ENCODE measurements at regions not wholly inside any gene's neighbourhood (a gene's known extent, or its start where the extent isn't known, plus 50 kb on each side); places are given as distances from the start of the nearest gene placed in this dataset.

DNA sequence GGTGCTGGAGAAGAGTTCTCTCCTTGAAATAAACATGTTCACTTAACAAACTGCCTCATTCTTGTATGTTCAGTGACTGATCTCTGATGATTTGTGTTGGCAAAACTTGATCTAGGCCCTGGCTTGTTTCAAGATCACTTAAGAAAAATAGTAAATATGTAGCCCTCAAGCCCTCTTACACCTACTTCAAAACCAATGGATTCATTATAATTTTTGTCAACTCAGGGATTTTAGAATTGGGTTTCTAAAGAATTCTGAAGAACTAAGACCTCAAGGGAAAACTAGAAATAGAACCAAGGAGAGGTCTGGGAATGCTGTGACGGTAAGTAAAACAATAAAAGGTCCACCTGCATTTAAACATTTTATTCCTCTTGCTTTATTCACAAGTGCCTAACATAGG is 1731.6 kb upstream of the CELF4 start:
- BruUV-seq (replicated peaks) = no TSS peak
- Histone ChIP-seq H4K20me1 (ENCODE audit: insufficient read depth, low read length) (no peaks in the 10 kb centered on the region), H3K36me3 (ENCODE audit: insufficient read depth, low read length) (no peaks in the 10 kb centered on the region), H3K79me2 (ENCODE audit: insufficient read depth, low read depth, low read length) (no peaks in the 10 kb centered on the region), H3K4me1 (ENCODE audit: insufficient read depth, low read length, poor library complexity, severe bottlenecking) (no peaks in the 10 kb centered on the region), H3K4me2 (ENCODE audit: low read length) (no peak overlapping the region), H3K27ac (ENCODE audit: low read depth, low read length, poor library complexity, severe bottlenecking) (no peak overlapping the region), H3K9me2 (ENCODE audit: insufficient read depth, low read length) (no peaks in the 10 kb centered on the region), H2AFZ (ENCODE audit: low read length) (no peak overlapping the region), H3K4me3 (ENCODE audit: low read depth, low read length, poor library complexity, severe bottlenecking) (no peak overlapping the region), H3K9me3 (ENCODE audit: low read length) (no peaks in the 10 kb centered on the region)
- no peak for TF ChIP-seq EZH2phosphoT487 (IDR thresholded peaks at IDR 0.05; ENCODE audit: borderline replicate concordance, low read depth, low read length)
- TF ChIP-seq, protein P1, sequence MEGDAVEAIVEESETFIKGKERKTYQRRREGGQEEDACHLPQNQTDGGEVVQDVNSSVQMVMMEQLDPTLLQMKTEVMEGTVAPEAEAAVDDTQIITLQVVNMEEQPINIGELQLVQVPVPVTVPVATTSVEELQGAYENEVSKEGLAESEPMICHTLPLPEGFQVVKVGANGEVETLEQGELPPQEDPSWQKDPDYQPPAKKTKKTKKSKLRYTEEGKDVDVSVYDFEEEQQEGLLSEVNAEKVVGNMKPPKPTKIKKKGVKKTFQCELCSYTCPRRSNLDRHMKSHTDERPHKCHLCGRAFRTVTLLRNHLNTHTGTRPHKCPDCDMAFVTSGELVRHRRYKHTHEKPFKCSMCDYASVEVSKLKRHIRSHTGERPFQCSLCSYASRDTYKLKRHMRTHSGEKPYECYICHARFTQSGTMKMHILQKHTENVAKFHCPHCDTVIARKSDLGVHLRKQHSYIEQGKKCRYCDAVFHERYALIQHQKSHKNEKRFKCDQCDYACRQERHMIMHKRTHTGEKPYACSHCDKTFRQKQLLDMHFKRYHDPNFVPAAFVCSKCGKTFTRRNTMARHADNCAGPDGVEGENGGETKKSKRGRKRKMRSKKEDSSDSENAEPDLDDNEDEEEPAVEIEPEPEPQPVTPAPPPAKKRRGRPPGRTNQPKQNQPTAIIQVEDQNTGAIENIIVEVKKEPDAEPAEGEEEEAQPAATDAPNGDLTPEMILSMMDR (conservative IDR thresholded peaks at IDR 0.05; ENCODE audit: low read length) = no peak
- POLR2A ChIA-PET = no interaction called here
- no peak for DNase-seq (ENCODE audit: low spot score)
- intact Hi-C loops (cut with micrococcal nuclease; ENCODE audit: unreplicated experiment) = no loop called here
- CTCF ChIA-PET (ENCODE audit: unreplicated experiment) = no interaction called here

DNA sequence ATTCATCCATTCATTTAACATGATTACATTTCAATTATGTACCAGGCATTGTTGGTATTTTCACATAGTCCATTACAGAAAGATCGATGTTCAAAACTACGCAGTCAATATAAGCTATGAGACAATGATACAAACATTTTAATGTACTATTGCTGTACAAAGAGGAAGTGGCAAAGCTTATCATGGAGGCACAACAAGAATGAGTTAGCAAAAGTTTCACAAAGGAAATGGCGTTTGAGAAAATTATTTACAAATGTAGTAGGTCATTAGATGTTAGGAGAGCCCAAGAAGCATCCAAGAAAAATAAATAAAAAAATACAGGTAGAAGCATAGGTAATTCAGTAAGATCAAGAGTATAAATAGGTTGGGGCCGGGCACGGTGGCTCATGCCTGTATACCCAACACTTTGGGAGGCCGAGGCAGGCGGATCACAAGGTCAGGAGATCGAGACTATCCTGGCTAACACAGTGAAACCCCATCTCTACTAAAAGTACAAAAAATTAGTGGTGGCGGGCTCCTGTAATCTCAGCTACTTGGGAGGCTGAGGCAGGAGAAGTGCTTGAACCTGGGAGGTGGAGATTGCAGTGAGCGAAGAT is 1730.8 kb upstream of the CELF4 start:
- no peak for DNase-seq (ENCODE audit: low spot score)
- ChIA-PET CTCF (ENCODE audit: unreplicated experiment) (no interaction called here), POLR2A (no interaction called here)
- Histone ChIP-seq H4K20me1 (ENCODE audit: insufficient read depth, low read length) (no peaks in the 10 kb centered on the region), H3K4me1 (ENCODE audit: insufficient read depth, low read length, poor library complexity, severe bottlenecking) (no peaks in the 10 kb centered on the region), H3K36me3 (ENCODE audit: insufficient read depth, low read length) (no peaks in the 10 kb centered on the region), H3K27ac (ENCODE audit: low read depth, low read length, poor library complexity, severe bottlenecking) (no peak overlapping the region), H3K9me3 (ENCODE audit: low read length) (no peaks in the 10 kb centered on the region), H3K4me2 (ENCODE audit: low read length) (no peak overlapping the region), H2AFZ (ENCODE audit: low read length) (no peak overlapping the region), H3K79me2 (ENCODE audit: insufficient read depth, low read depth, low read length) (no peaks in the 10 kb centered on the region), H3K9me2 (ENCODE audit: insufficient read depth, low read length) (no peaks in the 10 kb centered on the region), H3K4me3 (ENCODE audit: low read depth, low read length, poor library complexity, severe bottlenecking) (no peak overlapping the region)
- no TSS peak for BruUV-seq (replicated peaks)
- intact Hi-C loops (cut with micrococcal nuclease; ENCODE audit: unreplicated experiment) = no loop called here
- TF ChIP-seq, protein P1 (conservative IDR thresholded peaks at IDR 0.05; ENCODE audit: low read length) = no peak
- TF ChIP-seq EZH2phosphoT487 (IDR thresholded peaks at IDR 0.05; ENCODE audit: borderline replicate concordance, low read depth, low read length) = no peak

DNA sequence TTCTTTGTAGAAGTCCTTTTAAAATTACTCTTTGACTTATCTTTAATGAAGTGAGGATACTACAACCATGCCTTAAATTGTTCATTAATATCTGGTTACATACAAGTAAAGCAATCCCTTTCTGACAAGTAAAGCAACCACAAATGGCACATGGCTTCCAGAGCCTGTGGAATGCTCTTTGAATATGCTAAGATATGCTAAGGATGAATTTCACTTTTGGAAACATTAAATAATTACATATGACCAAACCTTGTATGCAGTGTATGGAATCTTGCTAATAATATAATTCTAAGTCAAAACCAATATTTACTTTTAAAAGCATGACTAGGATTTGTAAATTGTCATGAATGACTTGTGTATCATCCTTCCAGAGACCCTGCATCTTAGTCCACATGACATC is 1711.2 kb upstream of the CELF4 start:
- intact Hi-C loops (cut with micrococcal nuclease; ENCODE audit: unreplicated experiment) = no loop called here
- no peak for DNase-seq (ENCODE audit: low spot score)
- TF ChIP-seq EZH2phosphoT487 (IDR thresholded peaks at IDR 0.05; ENCODE audit: borderline replicate concordance, low read depth, low read length) = no peak
- TF ChIP-seq, protein P1 (conservative IDR thresholded peaks at IDR 0.05; ENCODE audit: low read length) = no peak
- Histone ChIP-seq H2AFZ (ENCODE audit: low read length) (no peak overlapping the region), H3K4me1 (ENCODE audit: insufficient read depth, low read length, poor library complexity, severe bottlenecking) (no peaks in the 10 kb centered on the region), H3K9me2 (ENCODE audit: insufficient read depth, low read length) (no peaks in the 10 kb centered on the region), H3K4me2 (ENCODE audit: low read length) (no peak overlapping the region), H3K27ac (ENCODE audit: low read depth, low read length, poor library complexity, severe bottlenecking) (no peak overlapping the region), H4K20me1 (ENCODE audit: insufficient read depth, low read length) (no peaks in the 10 kb centered on the region), H3K4me3 (ENCODE audit: low read depth, low read length, poor library complexity, severe bottlenecking) (no peak overlapping the region), H3K36me3 (ENCODE audit: insufficient read depth, low read length) (no peaks in the 10 kb centered on the region), H3K79me2 (ENCODE audit: insufficient read depth, low read depth, low read length) (no peaks in the 10 kb centered on the region), H3K9me3 (ENCODE audit: low read length) (no peaks in the 10 kb centered on the region)
- ChIA-PET CTCF (ENCODE audit: unreplicated experiment) (no interaction called here), POLR2A (no interaction called here)
- no TSS peak for BruUV-seq (replicated peaks)
